Cardiac septum (tissue), 1 donor: ENCODE measurements at regions not wholly inside any gene's neighbourhood (a gene's known extent, or its start where the extent isn't known, plus 50 kb on each side); places are given as distances from the start of the nearest gene placed in this dataset.
"Not testable (repeated sequence)": the region's sequence is repeated elsewhere in the genome, so short reads cannot be mapped to it uniquely, and the experiment has no call there.

Source experiments
- DNase-seq: peaks from one replicate; pipeline ENCODE4 v3.0.0-alpha.2; 2020; ENCODE audit warnings: low spot score
- intact Hi-C: fragments of 100-400 bp; cut with DNase I; formaldehyde crosslinking; loops from one replicate; pipeline ENCODE4 v1.14.0; 2022
- donor health status: DM: no; HTN: no; CAD: no.

GRCh38 chr5:104556957-104557356, 994.4 kb upstream of the NUDT12 start:
- no peak for DNase-seq
- intact Hi-C loops: no loop called here

GRCh38 chr5:104551628-104552027, 989.0 kb upstream of the NUDT12 start:
- DNase-seq: no peak
- intact Hi-C loops: no loop called here

- intact Hi-C loops, DNase-seq: not testable (repeated sequence)
Measured at GRCh38 chr5:104546871-104547270, 984.3 kb upstream of the NUDT12 start.

- no peak for DNase-seq
- intact Hi-C loops: no loop called here
Measured at GRCh38 chr5:104541141-104541785, 978.7 kb upstream of the NUDT12 start.

DNA sequence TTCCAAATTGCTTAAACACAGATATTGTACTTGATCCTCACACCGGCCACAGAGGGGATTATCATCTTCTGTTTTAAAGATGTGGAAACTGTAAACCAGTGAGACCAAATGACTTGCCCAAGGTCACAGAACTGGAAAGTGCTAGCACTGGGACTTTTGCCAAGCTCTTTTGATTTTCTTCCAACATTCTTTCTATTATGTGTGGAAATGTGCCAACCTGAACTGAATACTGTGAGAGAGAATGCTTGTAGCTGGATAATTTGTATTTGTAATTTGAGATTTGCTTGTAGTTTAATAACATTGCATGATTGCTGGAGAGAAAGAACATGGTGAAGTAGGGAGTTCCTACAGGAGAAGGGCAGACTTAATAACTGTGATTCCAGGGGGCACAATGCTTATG, 977.9 kb upstream of the NUDT12 start:
- intact Hi-C loops: no loop called here
- no peak for DNase-seq

DNA sequence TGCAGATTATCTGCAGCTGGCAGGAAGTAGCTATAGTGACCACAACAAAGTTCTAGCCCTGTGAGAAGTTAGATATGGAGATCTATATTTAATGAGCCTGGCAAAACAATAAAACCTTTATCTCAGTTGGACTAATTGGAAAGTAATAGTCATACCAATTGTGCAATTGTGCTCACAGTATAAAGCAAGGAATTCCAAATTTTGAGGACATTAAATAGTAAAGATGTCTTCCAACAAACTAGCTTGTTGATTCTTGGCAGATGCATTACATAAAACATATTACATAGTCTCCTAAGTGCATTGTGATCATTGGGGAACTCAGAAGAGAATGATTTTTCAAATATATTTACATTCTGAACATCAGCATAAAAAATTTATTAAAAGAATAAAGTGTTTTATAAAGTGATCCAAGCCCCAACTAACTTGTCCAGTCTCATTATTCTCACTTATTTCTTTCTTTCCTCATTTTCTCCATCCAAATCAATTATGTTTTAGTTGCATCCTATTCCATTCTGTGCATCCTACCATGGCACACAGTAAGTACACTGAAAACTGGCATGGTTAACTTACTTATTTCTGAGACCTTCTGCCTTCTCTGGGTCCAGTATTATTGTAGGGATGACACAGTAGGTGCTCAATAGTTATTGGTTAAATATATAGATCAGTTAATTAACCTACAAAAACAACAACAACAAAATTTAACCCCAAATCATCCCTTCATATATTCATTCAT, 977.2 kb upstream of the NUDT12 start:
- no peak for DNase-seq
- intact Hi-C loops: no loop called here

GRCh38 chr5:104538734-104539133, 976.1 kb upstream of the NUDT12 start:
- intact Hi-C loops: no loop called here
- no peak for DNase-seq

DNA sequence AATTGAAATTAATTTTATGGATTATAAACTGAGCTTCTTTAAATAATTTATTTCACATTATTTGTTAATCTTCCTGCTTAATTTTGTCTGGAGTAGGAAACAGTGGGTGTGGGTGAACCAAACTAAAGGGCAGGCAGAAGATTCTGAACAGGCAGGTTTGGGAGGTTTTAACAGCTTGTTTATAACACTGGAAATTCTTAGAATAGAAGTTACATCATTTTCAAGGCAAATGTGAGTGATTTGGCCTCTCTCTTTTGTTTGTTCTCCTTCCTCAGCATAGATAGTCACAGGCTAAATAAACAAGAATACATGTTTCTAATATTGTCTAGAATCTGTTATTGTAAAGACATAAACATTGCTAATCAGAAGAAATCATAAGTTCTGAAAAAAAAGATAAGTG, 970.9 kb upstream of the NUDT12 start:
- intact Hi-C loops: no loop called here
- no peak for DNase-seq

DNA sequence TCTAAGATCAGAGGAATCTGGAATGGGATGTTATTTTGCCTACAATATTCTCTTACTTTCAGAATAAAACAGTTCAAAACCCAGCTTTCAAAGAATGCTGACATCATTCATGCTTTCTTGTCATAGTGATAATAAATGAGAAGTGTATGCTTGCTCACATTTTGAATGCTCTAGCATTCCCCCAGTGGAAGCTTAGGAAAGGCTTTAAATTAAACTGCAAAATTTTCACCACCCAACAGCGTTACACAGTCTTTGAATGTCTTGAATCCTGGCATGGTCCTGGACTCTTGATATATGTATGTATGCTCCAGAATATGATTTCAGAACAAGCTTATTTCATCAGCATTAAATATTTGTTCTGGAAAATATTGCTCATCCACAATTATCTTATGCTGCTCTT, 964.3 kb upstream of the NUDT12 start:
- DNase-seq: no peak
- intact Hi-C loops: no loop called here

DNA sequence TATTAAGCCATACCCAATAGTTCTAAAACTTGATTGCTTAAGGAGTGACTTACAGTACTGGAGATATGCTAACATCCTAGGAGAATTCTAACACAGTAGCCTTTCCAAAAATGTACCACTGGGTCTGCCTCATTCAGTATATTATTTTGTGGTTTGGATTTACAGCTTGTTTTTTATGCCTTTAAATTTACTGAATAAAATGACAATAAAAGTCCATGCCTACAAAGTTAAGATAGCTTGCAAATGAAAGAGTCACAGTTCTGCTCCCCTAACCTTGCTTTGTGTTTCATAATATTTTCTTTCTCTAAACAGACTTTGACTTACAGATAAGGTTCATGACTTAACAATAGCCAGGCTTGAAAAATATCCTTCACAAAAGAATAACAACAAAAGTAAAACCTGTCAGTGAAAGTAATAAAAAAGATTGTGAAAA, 951.1 kb upstream of the NUDT12 start:
- no peak for DNase-seq
- intact Hi-C loops: no loop called here

GRCh38 chr5:104513121-104513602, 950.6 kb upstream of the NUDT12 start:
- DNase-seq: no peak
- intact Hi-C loops: no loop called here

GRCh38 chr5:104512063-104512825, 949.7 kb upstream of the NUDT12 start:
- no peak for DNase-seq
- intact Hi-C loops: no loop called here

GRCh38 chr5:104498281-104498680, 935.7 kb upstream of the NUDT12 start:
- DNase-seq: no peak
- intact Hi-C loops: no loop called here

GRCh38 chr5:104494083-104494482, 931.5 kb upstream of the NUDT12 start:
- intact Hi-C loops: no loop called here
- no peak for DNase-seq

- intact Hi-C loops: no loop called here
- DNase-seq: no peak
Measured at GRCh38 chr5:104472811-104473210, 910.2 kb upstream of the NUDT12 start.

DNA sequence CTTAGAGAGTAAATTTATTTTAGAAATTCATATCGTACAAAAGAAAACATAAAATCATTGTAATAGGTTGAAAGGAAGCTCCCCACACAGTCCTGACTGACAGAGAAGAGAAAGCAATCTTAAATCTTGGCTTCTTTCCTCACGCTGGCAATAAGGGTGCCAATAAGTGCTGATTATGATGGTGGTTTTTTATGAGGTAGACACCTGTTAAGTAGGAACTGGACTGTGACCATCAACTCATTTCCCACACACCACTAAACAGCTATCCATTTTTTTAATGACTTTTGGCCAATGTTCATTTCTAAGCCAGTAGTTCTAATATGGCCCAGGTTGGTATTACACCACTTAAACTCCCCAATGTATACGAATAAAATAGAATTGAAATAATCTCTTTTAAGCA, 893.5 kb upstream of the NUDT12 start:
- intact Hi-C loops: no loop called here
- no peak for DNase-seq

- no peak for DNase-seq
- intact Hi-C loops: no loop called here
Measured at GRCh38 chr5:104452550-104452949, 890.0 kb upstream of the NUDT12 start.

- intact Hi-C loops, DNase-seq: not testable (repeated sequence)
Measured at GRCh38 chr5:104451911-104452310, 889.3 kb upstream of the NUDT12 start.

- intact Hi-C loops: no loop called here
- no peak for DNase-seq
Measured at GRCh38 chr5:104444656-104445055, 882.1 kb upstream of the NUDT12 start.

GRCh38 chr5:104443706-104444105, 881.1 kb upstream of the NUDT12 start:
- no peak for DNase-seq
- intact Hi-C loops: no loop called here

DNA sequence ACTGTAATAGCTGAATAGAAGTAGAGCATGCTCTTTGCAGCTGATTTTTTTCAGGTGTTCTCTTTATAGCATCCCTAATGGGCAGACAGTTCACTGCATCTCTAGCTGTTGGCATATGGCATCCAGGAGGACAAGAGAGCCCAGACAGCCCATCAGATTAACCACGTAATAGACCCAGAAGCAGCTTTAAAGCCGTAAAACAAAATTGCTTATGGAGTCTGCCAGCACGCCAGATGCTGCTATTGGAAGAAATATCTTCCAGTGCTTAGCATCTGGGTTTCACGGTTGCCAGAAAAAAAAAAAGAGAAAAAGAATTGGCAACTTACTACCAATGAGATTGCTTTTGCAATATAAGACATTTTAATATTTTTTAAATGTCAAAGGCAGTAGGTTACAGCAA, 869.4 kb upstream of the NUDT12 start:
- DNase-seq: no peak
- intact Hi-C loops: no loop called here
